Suprapubic skin (tissue), 4 donors: ENCODE measurements at regions not wholly inside any gene's neighbourhood (a gene's known extent, or its start where the extent isn't known, plus 50 kb on each side); places are given as distances from the start of the nearest gene placed in this dataset.
"Not testable (repeated sequence)": the region's sequence is repeated elsewhere in the genome, so short reads cannot be mapped to it uniquely, and the experiment has no call there.

Experiments used
- DNase-seq, 2 donors: peaks; one replicate each; pipeline ENCODE4 v3.0.0-alpha.2; 2019; ENCODE audit warnings: low spot score in 2 of 2
- H3K27ac ChIP-seq: fragments of 200-600 bp; sonication (generic); one replicate; pipeline ENCODE4 v1.5.1; 2019
- H3K27me3 ChIP-seq: fragments of 200-600 bp; sonication (generic); one replicate; pipeline ENCODE4 v1.5.1; 2019
- H3K36me3 ChIP-seq: fragments of 200-600 bp; sonication (generic); one replicate; pipeline ENCODE4 v1.5.1; 2019
- H3K4me1 ChIP-seq: fragments of 200-600 bp; sonication (generic); one replicate; pipeline ENCODE4 v1.5.1; 2019
- H3K4me3 ChIP-seq: fragments of 200-600 bp; sonication (generic); one replicate; pipeline ENCODE4 v1.5.1; 2019; ENCODE audit warnings: mild to moderate bottlenecking
- H3K9me3 ChIP-seq: fragments of 200-600 bp; sonication (generic); one replicate; pipeline ENCODE4 v1.5.1; 2019
- CTCF ChIP-seq, 2 donors: fragments of 200-600 bp in 1 of 2; fragments of 450-650 bp in 1 of 2; sonication (generic) in 1 of 2; IDR thresholded peaks; one replicate each; pipeline ENCODE4 v1.5.1; 2016 to 2019; ENCODE audit warnings: antibody characterized with exemption in 2 of 2, mild to moderate bottlenecking in 1 of 2, moderate library complexity in 1 of 2
- EP300 ChIP-seq: sonication (generic); formaldehyde crosslinking; IDR thresholded peaks from one replicate; pipeline ENCODE4 v1.6.1; 2017; ENCODE audit warnings: antibody characterized with exemption
- POLR2A ChIP-seq, 2 donors: fragments of 450-650 bp; IDR thresholded peaks; one replicate each; pipeline ENCODE4 v1.6.1; 2017; ENCODE audit warnings: antibody characterized with exemption in 2 of 2, mild to moderate bottlenecking in 2 of 2, moderate library complexity in 2 of 2
- POLR2AphosphoS5 ChIP-seq, 3 donors: sonication (generic); formaldehyde crosslinking; IDR thresholded peaks; one replicate each; pipeline ENCODE4 v1.6.1; 2017; ENCODE audit warnings: antibody characterized with exemption in 3 of 3
- WGBS: methylation state at CpG from one replicate; pipeline ENCODE4 v1.1.5; 2018; 5-methylcytosine and 5-hydroxymethylcytosine counted together

- not testable (repeated sequence) for H3K9me3 ChIP-seq, H3K27ac ChIP-seq, H3K27me3 ChIP-seq, H3K4me1 ChIP-seq, H3K4me3 ChIP-seq, DNase-seq, H3K36me3 ChIP-seq
- 96% methylated on average over 4 of the region's 4 CpGs for WGBS
These were observed 61.3 kb downstream of the SYF2 start for GRCh38 chr1:25171013-25171412.

- no peaks in the 10 kb centered on the region for H3K4me1 ChIP-seq
- H3K27me3 ChIP-seq: no peaks in the 10 kb centered on the region
- H3K36me3 ChIP-seq: no peaks in the 10 kb centered on the region
- no peak for DNase-seq
- TF ChIP-seq CTCF (IDR thresholded peaks at IDR 0.05): no peak
- TF ChIP-seq POLR2AphosphoS5 (IDR thresholded peaks at IDR 0.05): no peak
- no peak for TF ChIP-seq EP300
- no peak for TF ChIP-seq POLR2A (IDR thresholded peaks at IDR 0.05)
- H3K9me3 ChIP-seq: no peaks in the 10 kb centered on the region
- H3K4me3 ChIP-seq: no peak overlapping the region
- no peak overlapping the region for H3K27ac ChIP-seq
- WGBS: 94% methylated on average over 6 of the region's 6 CpGs
These were observed 61.9 kb downstream of the SYF2 start for GRCh38 chr1:25170439-25170838.

- Histone ChIP-seq H3K9me3 (no peaks in the 10 kb centered on the region), H3K36me3 (no peaks in the 10 kb centered on the region), H3K4me1 (no peaks in the 10 kb centered on the region), H3K4me3 (no peak overlapping the region), H3K27me3 (no peaks in the 10 kb centered on the region), H3K27ac (no peak overlapping the region)
- no peak for DNase-seq
- 79% methylated on average over 8 of the region's 8 CpGs for WGBS
- TF ChIP-seq EP300: no peak
- TF ChIP-seq CTCF (IDR thresholded peaks at IDR 0.05): no peak
- no peak for TF ChIP-seq POLR2A (IDR thresholded peaks at IDR 0.05)
- no peak for TF ChIP-seq POLR2AphosphoS5 (IDR thresholded peaks at IDR 0.05)
These were observed 62.7 kb downstream of the SYF2 start for GRCh38 chr1:25169610-25170009.

- H3K27ac ChIP-seq: no peak overlapping the region
These were observed 63.1 kb downstream of the SYF2 start for GRCh38 chr1:25169168-25169567.

GRCh38 chr1:25168193-25169071, 63.9 kb downstream of the SYF2 start:
- Histone ChIP-seq H3K27me3 (no peaks in the 10 kb centered on the region), H3K4me1 (no peaks in the 10 kb centered on the region), H3K27ac (no peak overlapping the region), H3K9me3 (no peaks in the 10 kb centered on the region), H3K4me3 (no peak overlapping the region), H3K36me3 (no peaks in the 10 kb centered on the region)
- no peak for DNase-seq
- no peak for TF ChIP-seq CTCF (IDR thresholded peaks at IDR 0.05)
- no peak for TF ChIP-seq POLR2AphosphoS5 (IDR thresholded peaks at IDR 0.05)
- 84% methylated on average over 10 of the region's 11 CpGs for WGBS

More at GRCh38 chr1:25169168-25169567, 63.1 kb downstream of the SYF2 start:
- no peaks in the 10 kb centered on the region for H3K27me3 ChIP-seq
- WGBS: 98% methylated on average over 2 of the region's 2 CpGs
- H3K9me3 ChIP-seq: no peaks in the 10 kb centered on the region
- TF ChIP-seq POLR2A (IDR thresholded peaks at IDR 0.05): no peak
- TF ChIP-seq CTCF (IDR thresholded peaks at IDR 0.05): no peak
- H3K4me1 ChIP-seq: no peaks in the 10 kb centered on the region
- no peak for DNase-seq
- no peak overlapping the region for H3K4me3 ChIP-seq
- H3K36me3 ChIP-seq: no peaks in the 10 kb centered on the region
